GM12864 (cell line): ENCODE measurements at regions not wholly inside any gene's neighbourhood (a gene's known extent, or its start where the extent isn't known, plus 50 kb on each side); places are given as distances from the start of the nearest gene placed in this dataset.

Experiments used
- DNase-seq: peaks from one replicate; pipeline ENCODE4 v3.0.0-alpha.2; 2011; ENCODE audit warnings: low read depth
- H3K4me3 ChIP-seq: 2 replicates; pipeline ENCODE4 v1.5.1; 2011; ENCODE audit warnings: mild to moderate bottlenecking, low read depth, low read length, control low read depth
- CTCF ChIP-seq: IDR thresholded peaks from 2 replicates; pipeline ENCODE4 v1.5.1; 2011; ENCODE audit warnings: low read depth, mild to moderate bottlenecking, moderate library complexity, low read length, control low read depth, inconsistent platforms; ENCODE audit errors: missing control alignments

DNA sequence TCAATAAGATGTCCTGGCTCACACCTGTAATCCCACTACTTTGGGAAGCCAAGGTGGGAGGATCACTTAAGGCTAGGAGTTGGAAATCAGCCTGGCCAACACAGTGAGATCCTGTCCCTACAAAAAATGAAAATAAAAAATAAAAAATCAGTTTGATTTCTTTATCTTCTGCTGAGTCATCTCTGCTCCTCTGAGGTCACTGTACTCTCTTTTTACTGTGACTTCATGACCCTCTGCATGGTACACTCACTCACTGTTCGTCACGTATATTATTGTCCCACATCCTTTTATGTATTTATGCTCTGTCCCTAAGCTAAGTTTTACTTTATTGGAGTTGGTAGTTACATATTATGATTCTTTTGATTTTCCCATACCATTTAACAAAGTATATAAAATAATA lies 333.3 kb downstream of the PCDH7 start:
- H3K4me3 ChIP-seq, result no peak overlapping the region
- no peak for TF ChIP-seq CTCF
- DNase-seq, result no peak

- no peak overlapping the region for H3K4me3 ChIP-seq
- no peak for TF ChIP-seq CTCF
- DNase-seq, result no peak
Observed at GRCh38 chr4:31054295-31054694, 334.1 kb downstream of the PCDH7 start.

DNA sequence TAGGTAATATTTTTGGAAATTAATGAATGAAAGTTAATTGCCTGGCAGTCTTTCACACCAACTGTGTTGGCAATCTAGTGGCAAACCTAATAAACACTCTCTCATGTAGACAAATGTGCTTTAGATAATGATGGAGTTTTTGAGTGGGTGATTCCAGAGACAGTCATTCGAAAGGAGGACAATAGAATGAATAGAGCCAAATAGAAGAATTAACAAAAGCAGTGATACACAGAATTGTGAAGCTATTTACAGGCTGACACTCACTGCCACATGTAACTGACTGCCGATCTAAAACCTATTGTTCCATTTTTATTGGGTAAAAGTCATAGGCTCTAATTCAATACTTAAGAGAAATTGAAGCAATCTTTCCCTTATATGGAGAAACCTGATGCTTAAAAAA lies 338.5 kb downstream of the PCDH7 start:
- TF ChIP-seq CTCF, result no peak
- no peak for DNase-seq
- no peak overlapping the region for H3K4me3 ChIP-seq

- no peak for DNase-seq
- no peak for TF ChIP-seq CTCF
- no peak overlapping the region for H3K4me3 ChIP-seq
Observed at GRCh38 chr4:31059753-31060522, 339.8 kb downstream of the PCDH7 start.

DNA sequence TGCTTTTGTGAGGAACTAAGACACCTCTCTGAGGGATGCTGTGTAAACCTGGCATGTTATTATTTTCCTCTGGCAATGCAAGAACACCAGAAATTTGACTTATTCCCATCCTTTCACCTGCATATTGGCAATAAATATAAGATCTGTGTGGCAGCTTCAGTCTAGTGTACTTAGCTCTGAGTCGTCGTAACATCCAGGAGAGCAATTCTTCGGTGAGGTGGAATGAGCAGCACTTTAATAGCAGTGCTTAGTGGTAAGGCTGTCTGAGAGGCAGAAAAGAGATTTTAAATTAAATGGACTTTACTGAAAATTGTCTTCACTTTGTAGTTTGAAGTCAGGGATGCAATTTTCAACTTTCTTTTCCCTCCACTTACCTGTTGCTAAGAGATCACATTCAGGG lies 344.9 kb downstream of the PCDH7 start:
- DNase-seq, result no peak
- TF ChIP-seq CTCF, result no peak
- no peak overlapping the region for H3K4me3 ChIP-seq

DNA sequence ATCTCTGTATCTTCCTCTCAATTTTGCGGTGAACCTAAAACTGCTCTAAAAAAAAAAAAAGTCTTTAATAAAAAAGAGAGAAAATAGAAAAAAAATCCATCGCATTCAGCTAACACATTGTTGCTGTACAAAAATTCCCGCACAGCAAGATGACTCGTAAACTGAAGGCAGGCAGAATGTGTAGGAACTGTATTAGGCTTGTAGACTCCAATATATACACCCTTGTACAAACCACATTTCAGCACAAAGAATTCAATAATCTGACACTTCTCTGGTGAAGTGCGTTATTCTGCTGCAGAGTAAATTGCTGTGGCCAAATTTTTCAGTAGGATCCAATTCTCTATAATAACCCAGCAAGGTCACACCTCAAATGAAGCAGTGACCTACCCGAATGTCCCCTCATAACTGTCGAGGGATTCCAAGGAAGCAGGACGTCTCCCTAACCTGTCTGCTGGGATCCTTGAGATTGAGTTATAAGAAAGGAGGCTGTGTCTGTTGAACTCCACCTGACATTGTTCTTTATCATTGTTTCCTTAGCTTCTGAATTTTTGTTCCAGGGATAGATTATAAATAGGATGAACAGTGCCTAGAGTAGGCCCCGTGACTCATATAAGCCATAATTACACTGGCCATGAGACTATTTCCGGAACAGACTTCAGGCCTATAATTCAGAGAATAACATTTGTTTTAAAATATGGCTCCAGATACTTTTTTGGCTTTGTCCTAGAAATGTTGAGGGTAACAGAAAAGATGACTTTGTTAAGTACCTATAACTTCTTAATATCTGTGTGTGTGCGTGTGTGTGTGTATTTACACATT lies 348.3 kb downstream of the PCDH7 start:
- no peak for TF ChIP-seq CTCF
- H3K4me3 ChIP-seq, result no peak overlapping the region
- DNase-seq, result no peak
